ENCODE measurements at regions not wholly inside any gene's neighbourhood (a gene's known extent, or its start where the extent isn't known, plus 50 kb on each side); places are given as distances from the start of the nearest gene placed in this dataset.
A peak's percentile ranks its signal among the peaks of the same experiment; 100 is the strongest.

DNA sequence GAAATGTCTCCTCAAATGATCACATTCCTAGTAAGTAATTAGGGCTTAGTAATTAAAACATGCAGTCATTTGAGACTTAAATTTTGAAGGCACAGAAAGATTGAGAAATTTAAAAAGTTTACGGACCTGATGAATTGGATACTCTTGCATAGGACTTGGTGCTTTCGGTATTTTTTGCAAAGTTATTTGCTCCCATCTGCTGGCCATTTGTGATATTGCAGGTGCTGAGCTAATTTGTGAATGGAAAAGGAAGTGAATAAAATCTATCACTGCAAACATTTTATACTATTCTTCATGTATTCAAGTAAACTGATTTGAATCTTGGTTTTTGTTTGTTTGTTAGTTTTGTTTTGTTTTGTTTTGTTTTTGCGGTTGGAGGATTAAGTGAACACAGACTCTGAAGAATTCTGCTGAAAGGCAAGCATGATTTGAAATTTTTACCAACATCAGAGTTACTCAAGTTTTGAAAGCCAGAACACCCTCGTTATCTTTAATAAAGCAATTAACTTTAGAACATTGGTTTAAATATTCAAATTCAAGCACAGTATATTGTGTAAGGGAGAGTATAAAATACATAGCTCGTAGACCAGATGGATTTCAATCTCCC, 689.5 kb upstream of the RBFOX1 start:
- DNase-seq, result peak; percentile 58

DNA sequence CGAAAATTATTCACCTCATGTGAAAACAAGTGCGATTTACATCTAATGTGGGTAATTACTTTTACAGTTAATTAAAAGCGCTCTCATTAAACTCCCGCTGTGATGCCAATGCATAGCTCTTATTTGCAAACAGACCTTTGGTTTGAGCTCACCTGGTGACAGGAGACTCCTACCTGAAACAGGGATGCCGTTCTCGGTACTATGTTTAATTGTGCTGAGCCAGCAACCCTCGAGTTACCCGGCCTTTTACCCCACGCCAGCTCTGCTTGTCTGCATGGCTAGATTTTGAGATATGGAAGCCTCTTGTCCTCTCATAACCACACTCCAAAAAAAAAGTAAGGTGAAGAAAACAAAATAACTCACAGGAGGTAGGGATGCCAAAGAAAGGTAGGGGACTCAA, 690.4 kb upstream of the RBFOX1 start:
- no peak for DNase-seq

DNA sequence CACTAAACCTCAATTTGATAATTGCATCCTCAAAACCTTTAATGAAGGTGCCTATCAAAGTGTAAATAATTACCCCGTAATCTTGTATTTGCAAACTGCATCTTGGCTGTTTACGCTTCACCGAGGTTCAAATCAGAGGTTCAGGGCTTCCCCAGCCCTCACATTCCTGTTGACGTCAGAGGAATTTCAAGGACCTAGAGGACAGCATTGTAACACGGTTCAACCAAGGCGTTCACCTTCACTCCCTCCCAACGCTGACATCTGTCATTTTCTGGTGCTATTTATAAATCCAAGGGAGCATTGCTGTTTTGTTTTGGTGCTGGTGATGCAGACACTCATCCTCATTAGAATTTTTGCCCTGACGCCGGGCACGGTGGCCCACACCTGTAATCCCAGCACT, 691.6 kb upstream of the RBFOX1 start:
- DNase-seq, result no peak

DNA sequence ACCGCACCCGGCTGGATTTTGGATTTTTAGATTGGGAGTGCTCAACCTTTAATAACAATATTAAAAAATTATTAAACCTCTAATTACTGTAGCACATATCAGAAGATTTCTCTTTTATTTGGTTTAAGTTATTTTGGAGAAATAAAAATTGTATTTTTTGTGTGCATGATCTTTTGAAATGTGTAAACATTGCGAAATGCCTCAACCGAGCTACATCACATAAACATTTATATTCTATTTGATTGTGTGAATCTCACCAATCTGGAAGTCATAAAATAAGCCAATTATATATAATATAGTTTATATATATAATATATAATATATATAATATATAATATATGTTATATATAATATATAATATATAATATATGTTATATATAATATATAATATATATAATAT, 696.2 kb upstream of the RBFOX1 start:
- no peak for DNase-seq

DNA sequence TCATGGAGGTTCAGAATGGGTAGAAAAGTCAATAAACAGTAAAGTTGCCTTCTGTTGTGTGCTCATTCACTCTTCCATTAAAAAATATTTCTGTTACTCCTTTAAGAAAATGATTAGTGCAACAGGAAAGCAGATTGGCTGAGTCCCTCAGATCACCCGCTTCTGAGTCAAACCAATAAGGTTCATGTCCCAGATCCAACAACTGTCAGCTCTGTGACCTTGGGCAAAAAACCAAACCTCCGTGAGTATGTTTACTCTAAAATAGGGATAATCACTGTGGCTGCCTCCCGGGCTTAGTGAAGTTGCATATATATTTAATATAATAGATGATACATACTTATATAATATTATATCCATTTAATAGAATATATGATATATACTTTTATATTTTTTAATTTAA, 698.5 kb upstream of the RBFOX1 start:
- DNase-seq, result no peak

DNA sequence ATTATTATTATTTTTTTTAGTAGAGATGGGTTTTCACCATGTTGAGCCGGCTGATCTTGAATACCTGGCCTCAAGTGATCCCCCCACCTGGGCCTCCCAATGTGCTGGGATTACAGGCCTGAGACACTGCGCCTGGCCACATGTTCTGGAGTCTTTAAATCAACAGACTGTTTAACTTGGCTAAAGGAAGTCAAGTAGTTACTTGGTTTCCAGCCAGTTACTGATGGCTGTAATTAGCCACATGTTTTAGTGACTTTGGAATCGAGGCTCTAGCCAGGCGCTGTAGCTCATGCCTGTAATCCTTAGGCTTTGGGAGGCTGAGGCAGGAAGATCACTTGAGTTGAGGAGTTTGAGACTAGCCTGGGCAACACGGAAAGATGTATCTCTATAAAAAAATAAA, 699.2 kb upstream of the RBFOX1 start:
- DNase-seq, result no peak

DNA sequence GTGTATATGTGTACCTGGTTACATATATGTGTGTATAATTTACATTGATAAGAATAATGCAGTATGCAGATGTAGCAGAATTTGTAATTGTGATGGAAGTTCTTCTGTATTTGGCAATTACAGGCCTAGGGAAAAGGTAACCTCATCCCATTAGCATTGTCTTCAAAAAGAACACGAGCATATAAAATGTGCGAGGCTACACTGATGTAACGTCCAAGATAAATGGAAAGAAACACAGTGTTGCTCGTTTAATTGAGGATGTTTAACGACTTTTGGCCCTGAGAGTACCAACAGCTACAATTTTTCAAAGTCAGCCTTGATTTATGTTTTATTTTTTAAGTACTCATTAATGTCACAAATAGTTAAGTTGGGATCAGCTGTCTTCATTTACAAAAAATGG, 703.5 kb upstream of the RBFOX1 start:
- no peak for DNase-seq

DNA sequence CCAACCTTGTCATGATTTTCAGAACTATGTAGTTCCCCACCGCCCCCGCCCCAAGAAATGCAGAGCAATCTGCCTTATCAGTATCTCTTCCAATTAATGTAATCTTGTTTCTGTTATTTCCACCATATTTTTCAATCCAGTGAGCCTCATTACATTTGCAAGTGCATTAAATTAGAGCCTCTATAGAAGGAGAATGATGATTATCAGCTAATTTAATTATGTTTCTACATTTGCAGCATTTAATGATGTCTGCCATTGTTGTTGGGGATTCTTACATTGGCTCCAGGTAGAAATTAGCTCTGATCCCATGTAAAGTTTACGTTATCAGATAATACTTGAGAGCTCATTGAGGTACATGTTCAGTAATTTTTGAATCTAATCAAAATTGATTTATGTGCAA, 707.0 kb upstream of the RBFOX1 start:
- DNase-seq, result no peak

DNA sequence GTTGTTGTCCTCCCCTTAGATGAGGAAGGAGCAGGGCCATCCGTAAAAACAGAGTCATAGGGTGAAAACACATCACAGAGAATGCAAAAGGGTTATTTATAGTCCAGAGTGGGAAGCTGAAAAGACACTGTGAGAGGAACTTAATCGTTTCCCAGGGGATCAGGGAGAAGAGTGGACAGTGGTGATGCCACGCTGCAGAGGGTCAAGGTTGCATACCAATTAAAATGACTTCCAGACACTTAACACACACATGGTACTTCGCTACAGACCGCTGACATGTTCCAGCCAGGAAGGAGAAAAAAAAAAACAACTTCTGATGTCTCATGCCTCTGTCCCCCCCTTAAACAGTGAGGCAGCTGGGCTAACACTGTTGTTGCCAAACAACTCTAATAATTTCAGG, 713.8 kb upstream of the RBFOX1 start:
- no peak for DNase-seq

DNA sequence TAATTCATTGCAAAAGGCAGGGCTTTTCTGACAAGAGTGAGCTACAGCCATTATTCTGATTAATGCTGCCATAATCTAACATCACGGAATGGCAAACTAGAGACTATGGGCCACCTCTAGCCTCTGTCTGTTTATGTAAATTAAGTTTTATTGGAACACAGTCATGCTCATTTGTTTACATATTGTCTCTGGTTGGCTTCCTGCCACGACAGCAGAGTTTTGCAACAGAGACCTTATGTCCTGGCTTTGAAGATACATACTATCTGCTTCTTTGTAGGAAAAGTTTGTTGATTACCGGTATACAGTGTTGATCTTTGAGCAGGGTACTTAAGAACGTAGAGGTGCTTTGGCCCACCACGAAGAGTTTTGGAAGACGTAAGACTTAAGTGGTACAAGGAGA, 715.9 kb upstream of the RBFOX1 start:
- DNase-seq, result no peak

DNA sequence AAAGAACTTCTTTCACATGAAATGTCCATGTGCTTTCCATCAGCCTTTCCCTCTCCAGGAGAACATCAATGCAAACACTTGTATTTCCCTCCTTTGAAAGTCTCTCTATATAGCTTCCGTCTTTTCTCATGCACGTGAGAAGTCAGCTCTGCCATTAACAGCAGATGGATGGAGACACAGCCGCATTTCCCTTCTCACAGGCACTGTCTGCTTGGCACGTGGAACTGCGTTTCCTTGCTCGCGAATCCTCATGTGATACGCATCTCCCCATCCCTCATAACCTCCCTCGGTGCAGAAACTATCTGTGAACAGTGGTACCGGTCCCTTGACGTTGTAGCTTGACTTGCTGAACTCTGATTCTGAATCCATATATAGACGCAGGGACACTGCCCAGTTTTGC, 717.0 kb upstream of the RBFOX1 start:
- DNase-seq, result no peak

DNA sequence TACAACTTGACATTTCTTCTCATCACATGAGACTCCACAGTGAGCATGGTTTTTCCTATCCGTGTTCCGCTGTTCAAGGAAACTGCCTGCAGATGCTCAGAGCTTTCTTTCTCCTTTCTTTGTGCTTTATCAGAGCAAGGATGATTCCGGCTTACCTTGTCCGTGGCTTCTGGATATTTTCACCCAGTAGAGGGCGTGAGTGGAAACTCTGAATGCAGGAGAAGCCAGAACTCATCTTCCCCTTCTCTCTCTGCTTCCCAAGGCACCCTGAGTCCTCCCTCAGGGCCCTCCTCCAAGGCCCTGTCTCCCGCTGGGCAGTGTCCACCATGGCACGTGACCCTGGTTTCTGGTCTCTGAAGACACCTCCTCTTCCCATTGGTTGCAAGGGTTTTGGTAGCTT, 721.1 kb upstream of the RBFOX1 start:
- no peak for DNase-seq

DNA sequence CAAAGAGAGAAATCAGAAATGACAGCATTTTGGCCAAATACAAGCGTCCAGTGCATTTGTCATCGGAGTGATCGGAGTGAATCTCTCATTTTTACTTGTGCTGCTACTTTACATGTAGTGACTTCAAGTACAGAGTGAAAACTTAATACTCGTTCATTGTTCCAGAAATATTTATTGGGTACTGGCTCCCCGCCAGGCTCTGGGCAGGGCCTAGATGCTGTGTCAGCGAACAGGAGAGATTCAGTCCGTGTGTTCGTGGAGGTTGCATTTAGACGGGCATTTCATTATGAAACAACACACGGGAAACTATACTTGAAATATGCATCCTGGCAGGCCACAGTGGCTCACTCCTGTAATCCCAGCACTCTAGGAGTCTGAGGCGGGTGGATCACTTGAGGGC, 727.2 kb upstream of the RBFOX1 start:
- no peak for DNase-seq

DNA sequence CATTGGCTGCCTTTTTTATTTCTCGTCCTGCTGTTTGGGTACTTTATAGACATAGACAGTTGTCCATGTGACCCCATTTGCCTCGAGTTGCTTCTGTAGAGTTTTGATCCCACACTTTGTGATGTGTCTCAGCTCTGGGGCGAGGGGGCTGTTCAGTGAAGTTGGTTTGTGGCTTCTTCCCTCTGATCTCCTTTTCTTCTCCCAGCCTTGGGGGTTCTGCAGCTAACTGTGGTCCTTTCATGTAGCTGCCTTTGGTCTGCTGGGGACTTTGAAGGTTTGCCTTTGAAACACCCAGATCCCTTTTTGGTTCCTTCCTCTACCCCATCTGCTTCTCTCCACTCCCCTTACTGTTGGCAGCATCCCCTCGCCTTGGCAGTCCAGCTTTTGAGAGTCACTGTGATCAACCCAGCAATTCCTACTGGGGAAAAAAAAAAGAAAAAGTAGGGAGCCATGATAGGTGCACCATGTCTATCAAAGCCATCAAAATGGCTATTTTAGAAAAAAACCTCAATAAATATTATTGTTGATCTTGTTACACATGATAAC, 728.8 kb upstream of the RBFOX1 start:
- no peak for DNase-seq

DNA sequence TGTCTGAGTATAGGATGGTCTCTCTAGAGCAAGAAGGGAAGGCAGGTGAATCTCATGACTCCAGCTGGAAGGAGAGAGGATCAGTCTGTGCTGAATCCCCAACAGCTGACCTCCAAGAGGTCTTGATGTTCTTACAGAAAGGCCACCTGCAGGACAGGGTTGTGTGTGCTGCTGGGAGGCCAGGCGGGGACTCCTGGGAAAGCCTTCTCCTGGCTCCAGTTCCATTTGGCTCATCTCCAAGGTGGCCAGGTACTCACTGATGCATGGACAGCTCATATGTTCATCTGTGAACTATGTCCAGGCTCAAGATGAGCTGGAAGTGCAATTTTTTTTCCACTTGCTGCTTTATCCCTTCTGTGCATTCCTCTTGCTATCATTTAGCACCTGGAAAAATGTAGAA, 730.2 kb upstream of the RBFOX1 start:
- no peak for DNase-seq

DNA sequence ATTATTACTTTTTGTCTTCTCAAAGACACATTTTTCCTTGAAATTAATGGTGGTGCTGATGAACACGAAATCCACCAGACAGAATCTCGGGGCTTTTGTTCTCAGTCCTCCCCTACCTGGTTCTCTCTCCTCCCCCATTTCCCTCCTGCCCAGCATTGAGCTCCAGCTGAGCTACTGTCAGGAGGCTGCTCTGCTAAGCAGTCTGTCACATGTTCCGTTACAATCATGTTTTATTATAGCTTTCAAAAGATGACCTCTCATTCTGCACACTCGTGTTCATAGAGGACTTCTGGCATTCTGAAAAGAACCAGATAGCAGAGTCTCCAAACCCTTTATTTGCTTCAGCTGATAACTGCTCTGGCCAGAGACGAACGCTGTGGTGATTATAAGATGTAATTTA, 732.5 kb upstream of the RBFOX1 start:
- DNase-seq, result no peak

DNA sequence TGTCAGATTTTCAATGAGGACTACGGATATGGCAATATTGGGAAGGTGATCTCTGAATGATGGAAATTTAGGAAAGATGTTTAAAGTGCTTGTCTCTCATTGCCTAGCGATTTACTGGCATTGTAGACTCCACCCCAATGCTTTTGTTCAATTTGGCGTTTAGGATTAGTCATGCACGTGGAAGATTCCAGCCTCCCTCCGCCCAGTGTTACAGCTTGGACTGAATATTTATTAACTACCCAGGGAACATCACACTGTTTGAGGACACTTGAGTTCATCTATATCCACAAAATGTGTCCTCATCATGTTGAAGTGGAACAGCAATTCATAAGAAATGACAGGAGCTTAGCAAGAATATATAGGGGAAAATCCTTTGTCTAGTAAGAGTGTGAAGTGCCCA, 738.8 kb upstream of the RBFOX1 start:
- no peak for DNase-seq

DNA sequence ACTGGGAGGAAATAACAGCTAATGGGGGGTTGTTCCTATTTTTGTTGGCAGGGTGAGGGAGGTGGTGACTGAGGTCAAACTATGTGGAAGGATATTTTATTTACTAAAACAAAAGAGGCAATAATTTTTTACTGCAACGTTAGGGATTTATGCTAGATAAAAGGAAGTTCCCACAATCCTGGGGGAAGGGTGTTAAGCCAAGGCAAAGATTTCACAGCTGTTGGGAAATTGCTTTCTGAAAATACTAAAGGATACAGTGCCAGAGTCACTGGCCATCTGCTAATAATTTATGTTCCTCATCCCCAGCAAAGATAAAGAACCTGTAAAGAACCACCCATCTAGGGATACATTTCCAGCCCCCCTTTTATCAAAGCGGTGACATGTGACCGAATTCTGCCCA, 756.0 kb upstream of the RBFOX1 start:
- no peak for DNase-seq

DNA sequence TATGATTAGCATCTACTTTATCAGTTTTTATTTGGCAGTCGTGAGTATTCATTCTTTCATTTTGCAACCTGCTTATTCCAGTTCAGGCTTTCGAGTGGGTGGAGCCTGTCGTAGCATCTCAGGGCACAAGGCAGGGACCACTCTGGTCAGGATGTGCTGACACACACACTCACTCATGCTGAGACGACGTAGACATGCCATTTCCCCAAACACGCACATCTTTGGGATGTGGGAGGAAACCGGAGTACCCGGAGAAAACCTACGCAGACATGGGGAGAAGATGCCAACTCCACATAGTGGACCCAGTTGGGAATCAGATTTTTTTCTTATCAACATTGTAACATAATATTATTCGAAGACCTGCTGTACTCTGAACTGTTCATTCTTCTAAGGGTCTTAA, 756.5 kb upstream of the RBFOX1 start:
- no peak for DNase-seq

DNA sequence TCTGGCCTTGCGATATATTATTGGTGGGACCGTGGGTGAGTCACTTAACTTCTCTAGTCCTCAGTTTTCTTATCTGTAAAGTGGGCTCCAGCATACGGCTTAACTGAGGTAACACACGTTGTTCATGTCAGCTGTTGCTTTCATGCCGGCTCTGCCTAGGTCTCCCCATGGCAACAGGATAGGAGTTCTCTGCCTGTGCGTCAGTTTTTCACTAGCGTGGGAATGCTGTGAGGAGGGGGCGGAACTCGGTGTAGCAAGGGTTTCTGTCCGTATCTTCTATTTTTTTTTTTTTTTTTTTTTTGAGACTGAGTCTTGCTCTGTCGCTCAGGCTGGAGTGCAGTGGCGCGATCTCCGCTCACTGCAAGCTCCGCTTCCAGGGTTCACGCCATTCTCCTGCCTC, 758.5 kb upstream of the RBFOX1 start:
- no peak for DNase-seq

DNA sequence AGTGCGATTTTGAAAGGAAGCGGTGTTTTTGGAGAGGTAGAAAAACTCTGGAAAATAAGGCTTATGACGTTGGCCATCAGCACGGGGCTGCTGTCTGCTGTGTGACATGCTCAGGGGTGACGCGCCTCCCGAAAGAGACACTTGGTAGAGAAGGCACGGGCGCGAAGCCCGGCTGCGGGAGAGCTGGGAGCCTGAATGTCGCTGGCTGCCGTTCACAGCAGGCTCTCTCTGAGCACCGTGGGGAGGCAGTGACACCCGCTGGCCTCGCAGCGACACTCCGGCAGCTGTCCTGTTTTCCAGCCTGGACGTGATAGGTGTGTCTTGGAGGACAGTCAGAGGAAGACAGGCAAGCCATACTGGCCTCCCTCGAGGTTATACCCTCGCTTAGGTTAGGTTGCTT, 759.1 kb upstream of the RBFOX1 start:
- no peak for DNase-seq

DNA sequence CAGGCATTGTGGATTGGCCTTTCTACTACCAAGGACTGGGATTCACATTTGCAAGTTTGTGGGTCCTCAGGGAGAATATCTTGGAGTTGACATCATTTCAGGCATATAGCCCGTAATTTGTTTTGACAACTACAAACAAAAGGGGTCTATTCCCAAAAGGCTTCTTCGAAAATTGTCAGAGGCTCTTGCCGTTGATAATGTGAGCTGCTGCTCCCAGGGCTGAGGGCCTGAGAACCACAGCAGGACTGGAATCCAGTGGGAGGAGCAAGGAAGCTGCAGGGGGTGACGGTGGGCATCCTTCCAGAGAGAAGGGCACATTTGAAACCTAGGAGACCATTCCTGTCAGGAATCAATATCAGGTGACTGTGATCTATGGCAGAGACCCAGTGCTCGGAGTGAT, 761.6 kb upstream of the RBFOX1 start:
- DNase-seq, result no peak

DNA sequence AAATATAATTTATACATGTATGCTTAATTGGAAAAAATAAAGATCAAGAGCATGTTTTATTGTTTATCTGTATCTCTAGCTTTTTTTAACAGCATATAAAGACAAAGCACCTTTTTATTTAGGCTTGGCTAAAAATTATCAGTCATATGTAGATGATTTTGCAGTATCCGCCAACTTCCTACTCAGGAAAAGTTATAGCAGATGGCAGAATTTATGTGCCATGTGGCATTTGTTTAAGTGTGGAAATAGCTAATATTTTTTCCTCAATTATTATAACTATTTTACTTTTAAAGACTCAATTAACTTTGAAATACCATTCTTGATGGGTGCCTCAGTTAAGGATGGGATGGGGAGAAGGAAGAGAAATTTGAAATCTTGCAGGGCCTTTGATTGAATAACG, 762.1 kb upstream of the RBFOX1 start:
- DNase-seq, result no peak

DNA sequence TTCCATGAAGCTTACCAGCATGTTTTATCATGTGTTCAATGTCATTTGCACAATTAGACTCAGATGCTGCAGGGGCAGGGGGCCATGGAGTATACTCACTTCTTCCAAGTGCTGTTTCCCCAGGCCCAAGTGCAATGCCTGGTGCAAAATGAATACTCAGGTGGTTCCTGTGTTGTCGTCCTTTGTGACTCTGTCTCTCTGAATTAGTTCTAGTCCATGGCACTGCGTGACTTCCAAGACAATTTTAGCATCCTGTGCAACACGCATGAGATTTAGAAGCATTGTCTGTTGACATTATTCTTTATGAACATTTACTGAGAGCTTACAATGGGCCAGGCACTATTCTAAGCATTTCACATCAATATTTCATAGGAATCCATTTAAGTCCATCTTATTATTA, 769.7 kb upstream of the RBFOX1 start:
- no peak for DNase-seq

DNA sequence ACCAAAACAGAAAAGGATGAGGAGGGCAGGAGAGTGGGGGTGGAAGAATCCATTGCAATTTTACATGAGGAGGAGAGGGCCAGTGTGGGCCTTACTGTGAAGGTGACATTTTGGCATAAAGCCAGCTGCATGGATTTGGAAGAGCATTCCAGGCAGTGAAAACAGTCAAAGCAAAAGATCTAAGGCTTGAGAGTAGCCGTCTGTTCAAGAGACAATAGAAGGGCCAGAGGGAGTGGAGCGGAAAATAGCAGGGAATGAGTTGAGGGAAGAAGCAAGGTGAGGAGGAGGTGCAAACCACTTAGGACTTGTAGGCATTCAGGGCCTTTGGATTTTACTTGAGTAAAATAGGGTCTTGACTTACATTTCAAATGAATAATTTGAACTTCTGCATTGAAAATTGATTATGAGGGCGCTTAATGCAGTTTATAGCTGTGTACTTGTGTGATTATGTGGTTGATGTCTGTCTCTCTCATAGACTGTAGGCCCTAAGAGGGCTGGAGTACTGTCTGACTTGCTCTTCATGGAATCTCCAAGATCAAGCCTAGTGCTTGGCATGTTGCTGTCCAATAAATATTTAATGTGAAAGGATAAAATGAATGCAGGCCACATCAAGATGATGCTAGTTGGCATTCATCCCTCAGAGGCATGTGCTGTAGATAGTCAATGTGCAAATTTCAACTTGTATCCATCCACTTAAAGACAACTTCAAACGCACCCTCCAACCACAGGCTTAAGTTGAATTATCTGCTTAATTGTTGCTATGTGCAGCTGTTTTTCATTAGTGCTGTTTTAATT, 772.1 kb upstream of the RBFOX1 start:
- DNase-seq, result no peak
